Caco-2 (cell line): ENCODE measurements at regions not wholly inside any gene's neighbourhood (a gene's known extent, or its start where the extent isn't known, plus 50 kb on each side); places are given as distances from the start of the nearest gene placed in this dataset.

ENCODE experiments used
- BruUV-seq: library from RNA; stranded (reverse); fragments of 400-500 nt; replicated peaks from 2 replicates; lab custom pipeline; 2021; lab: Mats Ljungman, UMichigan
- CTCF ChIA-PET: fragments of 300-600 bp; sonication (Branson Sonifier 250); formaldehyde crosslinking; loops from one replicate; lab custom pipeline; 2022; ENCODE audit warnings: antibody characterized with exemption; lab: Charles Lee
- POLR2A ChIA-PET: fragments of 300-600 bp; sonication (Branson Sonifier 250); formaldehyde crosslinking; loops from one replicate; lab custom pipeline; 2022; ENCODE audit warnings: antibody characterized with exemption; lab: Charles Lee
- DNase-seq, 2 experiments: peaks; one replicate each; pipeline versions ENCODE4 v3.0.0 to v3.0.0-alpha.2; 2020 to 2022
- H3K27me3 ChIP-seq: replicated peaks from 2 replicates; pipeline ENCODE4 v1.6.0; 2011; ENCODE audit warnings: low read length; ENCODE audit not compliant: control insufficient read depth, insufficient read depth
- H3K36me3 ChIP-seq: 2 replicates; pipeline ENCODE4 v1.5.1; 2011; ENCODE audit warnings: low read length; ENCODE audit not compliant: control insufficient read depth, insufficient read depth
- H3K4me1 ChIP-seq: fragments of 250-450 bp; sonication (Bioruptor Pico); 2 replicates; pipeline ENCODE4 v1.5.1; 2020; ENCODE audit warnings: mild to moderate bottlenecking
- H3K4me3 ChIP-seq: 2 replicates; pipeline ENCODE4 v1.5.1; 2011; ENCODE audit warnings: low read depth, mild to moderate bottlenecking, control low read depth, low read length
- H3K9me3 ChIP-seq: fragments of 250-450 bp; sonication (Bioruptor Pico); 2 replicates; pipeline ENCODE4 v1.5.1; 2020; ENCODE audit warnings: mild to moderate bottlenecking, moderate library complexity
- H3K27ac Mint-ChIP-seq: one replicate; pipeline ENCODE4 v1.8.0; 2022; ENCODE audit warnings: mixed read lengths; ENCODE audit not compliant: unreplicated experiment
- H3K27me3 Mint-ChIP-seq: one replicate; pipeline ENCODE4 v1.8.0; 2022; ENCODE audit warnings: mixed read lengths; ENCODE audit not compliant: insufficient read depth, unreplicated experiment
- H3K36me3 Mint-ChIP-seq: one replicate; pipeline ENCODE4 v1.8.0; 2022; ENCODE audit warnings: mild to moderate bottlenecking, mixed read lengths; ENCODE audit not compliant: insufficient read depth, unreplicated experiment
- H3K4me1 Mint-ChIP-seq: one replicate; pipeline ENCODE4 v1.8.0; 2022; ENCODE audit warnings: low read depth, mixed read lengths; ENCODE audit not compliant: unreplicated experiment
- H3K4me3 Mint-ChIP-seq: one replicate; pipeline ENCODE4 v1.8.0; 2022; ENCODE audit warnings: mild to moderate bottlenecking, moderate library complexity, mixed read lengths; ENCODE audit not compliant: unreplicated experiment
- H3K9me3 Mint-ChIP-seq: one replicate; pipeline ENCODE4 v1.8.0; 2022; ENCODE audit warnings: mixed read lengths; ENCODE audit not compliant: unreplicated experiment
- intact Hi-C: fragments of 100-400 bp; cut with micrococcal nuclease; formaldehyde crosslinking; loops from one replicate; pipeline ENCODE4 v1.10.0; 2022; ENCODE audit not compliant: unreplicated experiment
- TF ChIP-seq, protein P1 (sequence below), 2 experiments: fragments of 200-600 bp in 1 of 2; IDR thresholded peaks; 1 replicate in 1 of 2; 2 replicates in 1 of 2; pipeline versions ENCODE4 v1.5.1 to v1.8.0; 2011 to 2022; ENCODE audit warnings: antibody characterized with exemption in 1 of 2, control low read depth in 1 of 2, inconsistent platforms in 1 of 2, low read depth in 1 of 2, low read length in 1 of 2, mild to moderate bottlenecking in 1 of 2, moderate library complexity in 1 of 2; ENCODE audit not compliant: insufficient read depth in 1 of 2, severe bottlenecking in 1 of 2, unreplicated experiment in 1 of 2

- Histone ChIP-seq H3K4me1 (no peaks in the 10 kb centered on the region), H3K27me3 (no peaks in the 10 kb centered on the region), H3K4me3 (no peak overlapping the region), H3K9me3 (no peaks in the 10 kb centered on the region), H3K36me3 (no peaks in the 10 kb centered on the region)
- no peaks in the 10 kb centered on the region for H3K4me1 Mint-ChIP-seq
- no peaks in the 10 kb centered on the region for H3K36me3 Mint-ChIP-seq
- H3K27me3 Mint-ChIP-seq, result peaks cover 8% of the 10 kb centered on the region
- BruUV-seq, result no TSS peak
- H3K9me3 Mint-ChIP-seq, result no peaks in the 10 kb centered on the region
- TF ChIP-seq, protein P1, sequence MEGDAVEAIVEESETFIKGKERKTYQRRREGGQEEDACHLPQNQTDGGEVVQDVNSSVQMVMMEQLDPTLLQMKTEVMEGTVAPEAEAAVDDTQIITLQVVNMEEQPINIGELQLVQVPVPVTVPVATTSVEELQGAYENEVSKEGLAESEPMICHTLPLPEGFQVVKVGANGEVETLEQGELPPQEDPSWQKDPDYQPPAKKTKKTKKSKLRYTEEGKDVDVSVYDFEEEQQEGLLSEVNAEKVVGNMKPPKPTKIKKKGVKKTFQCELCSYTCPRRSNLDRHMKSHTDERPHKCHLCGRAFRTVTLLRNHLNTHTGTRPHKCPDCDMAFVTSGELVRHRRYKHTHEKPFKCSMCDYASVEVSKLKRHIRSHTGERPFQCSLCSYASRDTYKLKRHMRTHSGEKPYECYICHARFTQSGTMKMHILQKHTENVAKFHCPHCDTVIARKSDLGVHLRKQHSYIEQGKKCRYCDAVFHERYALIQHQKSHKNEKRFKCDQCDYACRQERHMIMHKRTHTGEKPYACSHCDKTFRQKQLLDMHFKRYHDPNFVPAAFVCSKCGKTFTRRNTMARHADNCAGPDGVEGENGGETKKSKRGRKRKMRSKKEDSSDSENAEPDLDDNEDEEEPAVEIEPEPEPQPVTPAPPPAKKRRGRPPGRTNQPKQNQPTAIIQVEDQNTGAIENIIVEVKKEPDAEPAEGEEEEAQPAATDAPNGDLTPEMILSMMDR (IDR thresholded peaks at IDR 0.05; ENCODE audit: insufficient read depth in 1 of 2, low read depth in 1 of 2, low read length in 1 of 2, severe bottlenecking in 1 of 2, unreplicated experiment in 1 of 2), result no peak
- no peak overlapping the region for H3K4me3 Mint-ChIP-seq
- ChIA-PET POLR2A (no interaction called here), CTCF (no interaction called here)
- no peak overlapping the region for H3K27ac Mint-ChIP-seq
- DNase-seq, result no peak
- intact Hi-C loops, result no loop called here
These were observed 165.0 kb upstream of the GORAB start for GRCh38 chr1:170366980-170367379.

GRCh38 chr1:170367615-170368014 is 164.4 kb upstream of the GORAB start:
- no peak overlapping the region for H3K27ac Mint-ChIP-seq
- no peak for DNase-seq
- no peaks in the 10 kb centered on the region for H3K36me3 Mint-ChIP-seq
- H3K4me3 Mint-ChIP-seq, result no peak overlapping the region
- no peaks in the 10 kb centered on the region for H3K9me3 Mint-ChIP-seq
- ChIA-PET CTCF (no interaction called here), POLR2A (no interaction called here)
- no peaks in the 10 kb centered on the region for H3K27me3 ChIP-seq
- no peaks in the 10 kb centered on the region for H3K4me1 ChIP-seq
- TF ChIP-seq, protein P1 (IDR thresholded peaks at IDR 0.05; ENCODE audit: insufficient read depth in 1 of 2, low read depth in 1 of 2, low read length in 1 of 2, severe bottlenecking in 1 of 2, unreplicated experiment in 1 of 2), result no peak
- no peaks in the 10 kb centered on the region for H3K36me3 ChIP-seq
- no peaks in the 10 kb centered on the region for H3K4me1 Mint-ChIP-seq
- intact Hi-C loops, result no loop called here
- peaks cover 8% of the 10 kb centered on the region for H3K27me3 Mint-ChIP-seq
- H3K4me3 ChIP-seq, result no peak overlapping the region
- no peaks in the 10 kb centered on the region for H3K9me3 ChIP-seq
- no TSS peak for BruUV-seq

DNA sequence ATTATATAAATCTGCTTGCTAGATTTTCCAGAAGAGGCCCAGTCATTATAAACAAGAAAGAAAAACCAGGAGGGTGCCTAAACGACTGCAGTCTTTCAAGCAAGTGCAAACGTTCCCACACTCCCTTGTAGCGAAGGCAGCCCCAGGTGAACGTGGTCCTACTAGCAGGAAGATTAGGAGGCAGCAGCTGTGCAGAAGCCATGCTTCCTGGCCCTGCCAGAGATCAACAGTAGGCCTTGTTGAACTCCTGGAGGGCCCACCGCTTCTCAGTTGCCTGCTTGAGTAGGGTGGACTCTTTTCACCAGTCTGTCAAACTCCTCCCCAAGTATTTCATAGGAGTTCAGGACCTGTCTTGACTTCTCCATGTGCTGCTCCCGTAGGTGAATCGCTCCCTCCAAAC is 163.0 kb upstream of the GORAB start:
- BruUV-seq, result no TSS peak
- Mint-ChIP-seq H3K27me3 (peaks cover 8% of the 10 kb centered on the region), H3K27ac (no peak overlapping the region), H3K4me1 (no peaks in the 10 kb centered on the region), H3K36me3 (no peaks in the 10 kb centered on the region), H3K4me3 (no peak overlapping the region), H3K9me3 (no peaks in the 10 kb centered on the region)
- Histone ChIP-seq H3K4me1 (no peaks in the 10 kb centered on the region), H3K4me3 (no peak overlapping the region), H3K9me3 (no peaks in the 10 kb centered on the region), H3K27me3 (no peaks in the 10 kb centered on the region), H3K36me3 (no peaks in the 10 kb centered on the region)
- ChIA-PET CTCF (no interaction called here), POLR2A (no interaction called here)
- TF ChIP-seq, protein P1 (IDR thresholded peaks at IDR 0.05; ENCODE audit: insufficient read depth in 1 of 2, low read depth in 1 of 2, low read length in 1 of 2, severe bottlenecking in 1 of 2, unreplicated experiment in 1 of 2), result no peak
- DNase-seq, result no peak
- intact Hi-C loops, result no loop called here
